HG02571 (cell line): ENCODE measurements at regions not wholly inside any gene's neighbourhood (a gene's known extent, or its start where the extent isn't known, plus 50 kb on each side); places are given as distances from the start of the nearest gene placed in this dataset.

Experiments
- ATAC-seq: cut with Tn5 transposase; IDR thresholded peaks from one replicate; pipeline ENCODE4 v1.9.1; 2021; ENCODE audit warnings: mild to moderate bottlenecking, moderate library complexity; ENCODE audit not compliant: unreplicated experiment

DNA sequence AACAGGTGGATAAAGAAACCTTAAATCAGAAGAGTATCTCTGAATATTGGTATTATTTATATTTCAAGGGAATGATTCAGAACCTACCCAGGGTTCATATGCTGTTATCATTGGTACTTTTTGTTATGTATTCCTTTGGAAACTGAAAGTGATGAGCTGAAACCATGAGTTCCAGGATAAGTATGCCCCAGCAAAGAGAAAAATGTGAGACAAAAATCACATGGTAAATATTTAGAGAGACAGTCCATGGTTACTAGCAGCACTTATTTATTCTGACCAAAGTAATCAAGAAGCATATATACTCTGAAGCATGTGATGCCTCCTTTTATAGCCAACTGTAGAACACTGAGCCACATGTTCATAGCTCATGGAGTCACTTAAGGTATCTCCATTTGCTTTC lies 277.7 kb downstream of the ARAP2 start:
- no peak for ATAC-seq

GRCh38 chr4:35970366-35970960 lies 273.9 kb downstream of the ARAP2 start:
- peak; percentile 60 for ATAC-seq

DNA sequence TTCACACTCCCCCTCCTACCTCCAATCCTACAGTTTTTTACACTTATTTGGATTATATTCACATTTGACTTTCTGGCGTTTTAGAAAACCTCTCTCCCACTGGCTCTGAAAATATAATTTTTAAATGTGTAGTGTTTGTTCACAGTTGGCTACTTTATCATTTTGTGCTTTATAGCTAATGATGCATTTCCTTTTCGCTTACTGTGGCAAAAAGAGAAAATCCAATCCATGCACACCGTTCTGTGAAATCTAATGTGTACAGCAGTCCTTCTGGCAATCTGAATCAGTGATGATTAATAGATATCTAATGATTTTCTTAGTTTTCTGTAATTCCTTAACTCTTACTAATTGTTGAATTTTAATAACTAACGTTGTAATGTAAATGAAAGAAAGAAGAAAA lies 271.5 kb downstream of the ARAP2 start:
- ATAC-seq: no peak

DNA sequence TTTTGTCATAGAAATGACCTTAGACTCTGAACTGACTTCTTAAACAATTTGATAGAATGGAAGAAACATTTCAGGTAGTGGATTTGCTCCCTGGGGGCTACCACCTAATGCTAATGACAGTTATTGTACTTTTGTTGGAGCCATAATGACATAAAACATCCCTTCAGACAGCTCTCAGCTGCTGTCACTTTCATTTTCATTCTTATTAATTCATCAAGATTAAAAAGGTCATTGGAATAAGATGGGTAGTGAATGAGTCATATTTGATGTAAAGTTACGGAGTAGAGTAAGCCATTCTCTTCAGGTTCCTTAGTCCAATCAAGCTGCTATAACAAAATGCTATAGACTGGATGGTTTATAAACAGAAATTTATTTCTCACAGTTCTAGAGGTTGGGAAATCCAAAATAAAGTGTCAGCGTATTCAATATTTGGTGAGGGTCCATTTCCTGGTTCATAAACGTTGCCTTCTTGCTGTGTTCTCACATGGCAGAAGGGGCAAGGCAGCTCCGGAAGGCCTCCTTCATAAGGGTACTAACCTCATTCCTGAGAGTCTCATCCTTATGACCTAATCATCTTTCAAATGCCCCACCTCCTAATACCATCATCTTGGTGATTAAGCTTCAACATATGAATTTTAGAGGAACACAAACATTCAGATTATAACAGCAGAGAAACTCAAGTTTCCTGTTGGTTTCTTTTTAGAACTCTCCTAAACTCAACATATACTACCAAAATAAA lies 268.5 kb downstream of the ARAP2 start:
- no peak for ATAC-seq

DNA sequence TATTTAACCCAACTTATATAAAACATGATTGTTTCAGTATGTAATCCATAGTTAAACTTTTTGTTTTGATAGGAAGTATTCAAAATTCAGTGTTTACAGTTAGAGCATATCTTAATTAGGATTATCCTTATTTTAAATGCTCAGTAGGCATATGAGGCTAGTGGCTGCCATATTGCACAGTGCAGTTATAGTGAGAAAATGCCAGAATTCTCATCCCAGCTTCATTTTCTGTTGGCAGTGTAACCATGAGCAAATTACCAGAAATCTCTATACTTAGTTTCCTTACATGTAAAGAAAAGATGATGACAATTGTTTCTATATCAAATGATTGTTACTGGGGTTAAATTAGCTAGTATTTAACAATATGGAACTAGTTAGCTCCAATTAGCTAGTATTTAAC lies 265.8 kb downstream of the ARAP2 start:
- no peak for ATAC-seq

GRCh38 chr4:35982318-35982717 lies 262.0 kb downstream of the ARAP2 start:
- no peak for ATAC-seq

- ATAC-seq: no peak
Observed at GRCh38 chr4:35986537-35986936, 257.8 kb downstream of the ARAP2 start.

GRCh38 chr4:35993606-35994005 lies 250.7 kb downstream of the ARAP2 start:
- ATAC-seq: no peak

DNA sequence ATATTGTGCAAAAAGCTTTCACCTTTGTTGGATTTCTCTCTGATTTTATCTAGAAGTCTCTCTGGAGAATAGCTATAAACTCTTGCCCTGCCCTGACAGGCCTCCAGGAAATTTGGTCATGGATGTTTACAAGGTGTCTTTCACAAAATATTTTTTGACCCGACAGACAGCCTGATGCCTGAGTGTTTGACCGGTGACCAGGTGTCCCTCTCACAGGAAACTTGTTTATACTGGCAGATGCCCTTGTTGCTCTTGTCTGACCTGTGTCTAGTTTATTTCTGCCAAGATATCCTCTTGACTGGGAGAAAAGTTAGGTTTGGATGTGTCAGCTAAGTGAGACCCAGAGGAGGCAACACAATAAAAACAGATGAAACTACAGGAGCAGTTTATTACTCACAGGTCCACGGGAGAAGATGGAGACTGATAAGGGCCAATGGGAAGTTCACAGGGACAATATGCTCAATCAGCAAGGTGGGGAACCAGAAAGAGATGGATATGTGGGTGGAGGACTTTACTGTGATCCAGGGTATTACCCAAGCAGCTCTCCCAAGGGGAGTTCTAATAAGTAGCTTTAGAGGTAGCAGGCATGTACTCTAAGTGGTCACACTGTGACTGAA lies 243.3 kb downstream of the ARAP2 start:
- ATAC-seq: no peak

DNA sequence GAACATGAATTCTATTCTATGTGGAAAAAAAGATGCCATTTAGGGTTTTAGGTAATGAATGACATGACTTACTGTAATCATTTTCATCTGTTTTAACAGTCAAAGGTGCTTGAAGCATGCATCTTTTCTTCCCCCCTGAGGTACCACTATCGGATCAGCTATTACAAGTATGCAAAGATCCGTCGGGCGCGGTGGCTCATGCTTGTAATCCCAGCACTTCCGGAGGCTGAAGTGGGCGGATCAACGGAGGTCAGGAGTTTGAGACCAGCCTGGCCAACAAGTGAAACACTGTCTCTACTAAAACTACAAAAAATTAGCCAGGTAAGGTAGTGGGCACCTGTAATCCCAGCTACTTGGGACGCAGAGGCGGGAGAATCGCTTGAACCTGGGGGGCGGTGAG lies 241.3 kb downstream of the ARAP2 start:
- ATAC-seq: no peak

- no peak for ATAC-seq
Observed at GRCh38 chr4:36004204-36004851, 240.0 kb downstream of the ARAP2 start.

GRCh38 chr4:36006226-36006625 lies 238.1 kb downstream of the ARAP2 start:
- ATAC-seq: no peak

- ATAC-seq: no peak
Observed at GRCh38 chr4:36010397-36010929, 233.9 kb downstream of the ARAP2 start.

DNA sequence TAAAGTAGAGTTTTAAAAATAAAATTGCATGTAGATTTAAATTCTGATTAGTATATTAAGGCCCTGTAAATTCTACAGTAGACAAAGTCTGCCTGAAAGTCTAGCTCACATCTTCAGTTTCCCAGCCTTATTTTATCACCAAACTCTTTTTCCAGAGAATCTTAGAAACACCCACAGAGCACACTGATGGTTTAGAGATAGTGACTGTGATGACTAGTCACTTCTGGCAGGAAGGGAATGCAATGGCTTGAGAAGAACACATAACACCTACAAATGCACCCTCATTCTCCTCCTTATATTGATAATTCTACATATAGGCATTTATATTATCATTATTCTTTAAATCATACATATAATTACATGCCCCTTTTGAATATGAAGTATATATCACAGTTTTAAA lies 232.9 kb downstream of the ARAP2 start:
- no peak for ATAC-seq

- ATAC-seq: no peak
Observed at GRCh38 chr4:36012503-36012902, 231.8 kb downstream of the ARAP2 start.

GRCh38 chr4:36013206-36013605 lies 231.1 kb downstream of the ARAP2 start:
- no peak for ATAC-seq
